ENCODE measurements at regions not wholly inside any gene's neighbourhood (a gene's known extent, or its start where the extent isn't known, plus 50 kb on each side); places are given as distances from the start of the nearest gene placed in this dataset.

- TF ChIP-seq EZH2 (IDR thresholded peaks at IDR 0.05; ENCODE audit: borderline replicate concordance, insufficient read depth, low read length, poor library complexity, severe bottlenecking) = no peak
- no peak for TF ChIP-seq EP300 (conservative IDR thresholded peaks at IDR 0.05; ENCODE audit: poor library complexity, severe bottlenecking)
- H3K79me2 ChIP-seq (replicated peaks; ENCODE audit: insufficient read depth, low read length) = no peaks in the 10 kb centered on the region
Measured at GRCh38 chr9:89787595-89787994, 182.8 kb downstream of the GADD45G start.

GRCh38 chr9:89788434-89788833, 183.6 kb downstream of the GADD45G start:
- no peaks in the 10 kb centered on the region for H3K9me2 ChIP-seq (ENCODE audit: insufficient read depth, low read length)
- no peaks in the 10 kb centered on the region for H3K36me3 ChIP-seq (ENCODE audit: insufficient read depth, low read length)
- H3K4me3 ChIP-seq (ENCODE audit: low read length) = no peak overlapping the region
- H4K20me1 ChIP-seq (ENCODE audit: insufficient read depth) = no peaks in the 10 kb centered on the region
- H3F3A ChIP-seq (ENCODE audit: insufficient read depth, low read length, poor library complexity, severe bottlenecking) = no peaks in the 10 kb centered on the region
- no peak overlapping the region for H3K4me2 ChIP-seq (ENCODE audit: low read length)
- H3K9ac ChIP-seq (ENCODE audit: low read length) = no peak overlapping the region
- no peaks in the 10 kb centered on the region for H3K79me2 ChIP-seq (replicated peaks; ENCODE audit: insufficient read depth, low read length)
- no peak for TF ChIP-seq MXI1 (conservative IDR thresholded peaks at IDR 0.05; ENCODE audit: poor library complexity, severe bottlenecking)
- TF ChIP-seq SMC3 (conservative IDR thresholded peaks at IDR 0.05; ENCODE audit: poor library complexity) = no peak
- no peak for TF ChIP-seq RAD21 (conservative IDR thresholded peaks at IDR 0.05)
- no peak for TF ChIP-seq TAF1 (IDR thresholded peaks at IDR 0.05; ENCODE audit: low read depth)
- TF ChIP-seq EP300 (conservative IDR thresholded peaks at IDR 0.05; ENCODE audit: poor library complexity, severe bottlenecking) = no peak
- TF ChIP-seq, protein P1, sequence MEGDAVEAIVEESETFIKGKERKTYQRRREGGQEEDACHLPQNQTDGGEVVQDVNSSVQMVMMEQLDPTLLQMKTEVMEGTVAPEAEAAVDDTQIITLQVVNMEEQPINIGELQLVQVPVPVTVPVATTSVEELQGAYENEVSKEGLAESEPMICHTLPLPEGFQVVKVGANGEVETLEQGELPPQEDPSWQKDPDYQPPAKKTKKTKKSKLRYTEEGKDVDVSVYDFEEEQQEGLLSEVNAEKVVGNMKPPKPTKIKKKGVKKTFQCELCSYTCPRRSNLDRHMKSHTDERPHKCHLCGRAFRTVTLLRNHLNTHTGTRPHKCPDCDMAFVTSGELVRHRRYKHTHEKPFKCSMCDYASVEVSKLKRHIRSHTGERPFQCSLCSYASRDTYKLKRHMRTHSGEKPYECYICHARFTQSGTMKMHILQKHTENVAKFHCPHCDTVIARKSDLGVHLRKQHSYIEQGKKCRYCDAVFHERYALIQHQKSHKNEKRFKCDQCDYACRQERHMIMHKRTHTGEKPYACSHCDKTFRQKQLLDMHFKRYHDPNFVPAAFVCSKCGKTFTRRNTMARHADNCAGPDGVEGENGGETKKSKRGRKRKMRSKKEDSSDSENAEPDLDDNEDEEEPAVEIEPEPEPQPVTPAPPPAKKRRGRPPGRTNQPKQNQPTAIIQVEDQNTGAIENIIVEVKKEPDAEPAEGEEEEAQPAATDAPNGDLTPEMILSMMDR (IDR thresholded peaks at IDR 0.05; ENCODE audit: poor library complexity, severe bottlenecking) = no peak
- TF ChIP-seq POLR2AphosphoS5 (IDR thresholded peaks at IDR 0.05) = no peak
- no peak for TF ChIP-seq EZH2 (IDR thresholded peaks at IDR 0.05; ENCODE audit: borderline replicate concordance, insufficient read depth, low read length, poor library complexity, severe bottlenecking)
- TF ChIP-seq REST (IDR thresholded peaks at IDR 0.05; ENCODE audit: borderline replicate concordance) = no peak
- no peaks in the 10 kb centered on the region for H3K9me3 ChIP-seq (ENCODE audit: low read length)
- H3K27ac ChIP-seq (ENCODE audit: low read length) = no peak overlapping the region
- no peaks in the 10 kb centered on the region for H3K27me3 ChIP-seq (ENCODE audit: insufficient read depth, low read depth, low read length)
- H2AFZ ChIP-seq (ENCODE audit: low read depth, low read length) = no peak overlapping the region

More at GRCh38 chr9:89787595-89787994, 182.8 kb downstream of the GADD45G start:
- H3K9me2 ChIP-seq (ENCODE audit: insufficient read depth, low read length) = no peaks in the 10 kb centered on the region
- H3K27ac ChIP-seq (ENCODE audit: low read length) = no peak overlapping the region
- no peaks in the 10 kb centered on the region for H4K20me1 ChIP-seq (ENCODE audit: insufficient read depth)
- no peaks in the 10 kb centered on the region for H3K27me3 ChIP-seq (ENCODE audit: insufficient read depth, low read depth, low read length)
- no peaks in the 10 kb centered on the region for H3F3A ChIP-seq (ENCODE audit: insufficient read depth, low read length, poor library complexity, severe bottlenecking)
- no peak overlapping the region for H3K4me3 ChIP-seq (ENCODE audit: low read length)
- no peak overlapping the region for H3K4me2 ChIP-seq (ENCODE audit: low read length)
- H3K36me3 ChIP-seq (ENCODE audit: insufficient read depth, low read length) = no peaks in the 10 kb centered on the region
- no peaks in the 10 kb centered on the region for H3K9me3 ChIP-seq (ENCODE audit: low read length)
- H3K9ac ChIP-seq (ENCODE audit: low read length) = no peak overlapping the region
- H2AFZ ChIP-seq (ENCODE audit: low read depth, low read length) = no peak overlapping the region
